H4 (cell line): ENCODE measurements at regions not wholly inside any gene's neighbourhood (a gene's known extent, or its start where the extent isn't known, plus 50 kb on each side); places are given as distances from the start of the nearest gene placed in this dataset.
"Not testable (repeated sequence)": the region's sequence is repeated elsewhere in the genome, so short reads cannot be mapped to it uniquely, and the experiment has no call there.

Experiments
- DNase-seq: peaks from one replicate; pipeline ENCODE4 v3.0.0-alpha.2; 2015; ENCODE audit warnings: low spot score

DNA sequence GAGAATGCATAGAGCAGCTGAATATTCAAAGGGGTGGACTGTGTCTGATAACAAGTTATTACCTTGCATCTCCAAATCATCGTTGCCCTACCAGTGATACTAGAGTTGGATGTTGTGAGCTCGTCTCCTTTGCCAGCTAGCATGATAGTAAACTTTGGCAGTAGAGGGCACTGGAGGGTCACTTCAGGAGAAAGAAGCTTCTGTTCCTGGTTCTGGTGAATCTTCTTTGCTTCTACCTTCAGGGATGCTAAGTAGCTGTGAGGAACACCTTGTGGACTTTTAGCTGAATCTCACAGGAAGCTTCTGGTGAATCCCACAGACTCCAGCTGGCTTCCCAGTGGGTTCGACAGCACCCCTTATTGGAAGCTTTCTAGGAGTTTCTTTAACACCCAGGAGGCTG is 626.6 kb upstream of the SGCD start:
- no peak for DNase-seq

DNA sequence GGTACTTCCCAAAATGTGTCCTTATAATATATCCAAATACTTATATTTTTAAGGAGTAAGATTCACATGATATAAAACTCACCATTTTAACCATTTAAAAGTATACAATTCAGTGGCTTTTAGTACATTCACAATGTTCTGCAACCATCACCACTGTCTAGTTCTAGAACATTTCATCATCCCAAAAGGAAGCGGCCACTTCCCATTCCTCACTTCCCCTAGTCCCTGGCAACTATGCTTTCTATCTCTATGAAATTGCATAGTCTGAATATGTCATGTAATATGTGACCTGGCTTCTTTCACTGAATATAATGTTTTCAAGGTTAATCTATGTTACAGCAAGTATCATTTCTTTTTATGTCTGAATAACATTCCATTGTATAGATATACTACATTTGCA is 615.1 kb upstream of the SGCD start:
- DNase-seq: no peak

- DNase-seq: not testable (repeated sequence)
Measured at GRCh38 chr5:155714435-155714834, 612.5 kb upstream of the SGCD start.

- no peak for DNase-seq
Measured at GRCh38 chr5:155726267-155726666, 600.7 kb upstream of the SGCD start.

DNA sequence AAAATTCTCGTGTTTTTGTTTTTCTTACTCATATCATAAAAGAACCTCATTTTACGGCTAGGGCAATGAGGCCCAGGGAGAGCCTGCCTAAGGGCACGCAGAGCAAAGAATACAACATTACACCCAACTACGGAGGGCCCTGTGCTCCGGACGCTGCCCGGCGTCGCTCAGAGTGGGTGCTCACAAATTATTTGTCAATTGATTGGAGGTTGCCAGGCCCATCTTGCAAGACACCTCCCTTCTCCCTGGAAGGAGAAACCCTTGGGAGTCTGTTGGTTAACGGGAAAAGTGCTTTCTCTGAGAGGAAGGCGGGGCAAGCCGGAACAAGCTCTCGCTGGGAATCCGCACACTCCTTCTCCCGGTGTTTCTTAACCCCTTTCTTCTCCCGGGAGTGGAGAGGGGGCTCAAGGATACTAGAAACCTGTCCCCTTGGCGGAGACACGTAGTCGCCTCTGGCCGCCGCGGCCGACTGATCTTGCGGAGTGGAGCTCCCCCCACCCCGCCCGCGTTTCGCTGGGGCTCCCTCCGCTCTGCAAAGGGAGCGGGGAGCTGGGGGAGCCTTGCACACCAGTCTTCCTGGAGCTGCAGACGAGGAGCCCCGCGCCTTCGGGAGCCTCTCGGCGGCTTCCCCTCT is 599.3 kb upstream of the SGCD start:
- no peak for DNase-seq

GRCh38 chr5:155728146-155728856 is 598.7 kb upstream of the SGCD start:
- no peak for DNase-seq

GRCh38 chr5:155728857-155729683 is 597.9 kb upstream of the SGCD start:
- DNase-seq: no peak

GRCh38 chr5:155729684-155730059 is 597.3 kb upstream of the SGCD start:
- no peak for DNase-seq

DNA sequence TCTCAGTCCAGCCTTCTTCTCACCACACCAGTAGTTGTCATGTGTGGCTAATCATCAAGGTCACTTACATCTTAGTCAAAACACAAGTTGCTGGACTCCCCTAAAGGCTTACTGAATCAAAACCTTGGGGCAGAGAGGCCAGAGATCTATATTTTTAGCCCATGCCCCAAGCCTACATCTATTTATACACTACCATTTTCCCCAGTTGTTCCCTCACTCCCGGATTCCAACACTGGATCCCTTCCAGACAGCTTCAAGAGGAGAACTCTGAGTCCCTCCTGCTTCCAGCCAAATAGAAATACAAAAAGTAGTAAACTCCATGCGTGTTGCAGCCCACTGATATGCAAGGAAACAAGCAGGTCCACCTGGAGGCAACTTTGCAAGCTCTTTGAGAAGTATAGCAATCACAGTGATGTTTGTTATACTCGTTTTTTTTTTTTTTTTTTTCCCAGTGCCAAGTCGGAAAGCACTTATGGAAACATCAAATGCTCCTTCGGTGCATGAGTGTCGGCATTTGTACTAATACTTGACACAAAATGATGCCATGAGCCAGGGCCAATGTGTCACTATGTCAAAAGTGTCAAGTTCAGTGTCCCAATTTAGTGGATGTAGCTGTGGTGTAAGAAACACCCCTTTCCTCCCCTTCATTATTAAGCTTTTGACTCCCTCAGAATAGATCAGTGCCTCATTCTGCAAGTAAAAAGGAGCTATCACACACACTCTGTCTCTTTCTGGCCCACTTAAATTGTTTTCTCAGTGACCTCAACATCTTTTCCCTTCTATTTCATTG is 594.2 kb upstream of the SGCD start:
- DNase-seq: no peak

DNA sequence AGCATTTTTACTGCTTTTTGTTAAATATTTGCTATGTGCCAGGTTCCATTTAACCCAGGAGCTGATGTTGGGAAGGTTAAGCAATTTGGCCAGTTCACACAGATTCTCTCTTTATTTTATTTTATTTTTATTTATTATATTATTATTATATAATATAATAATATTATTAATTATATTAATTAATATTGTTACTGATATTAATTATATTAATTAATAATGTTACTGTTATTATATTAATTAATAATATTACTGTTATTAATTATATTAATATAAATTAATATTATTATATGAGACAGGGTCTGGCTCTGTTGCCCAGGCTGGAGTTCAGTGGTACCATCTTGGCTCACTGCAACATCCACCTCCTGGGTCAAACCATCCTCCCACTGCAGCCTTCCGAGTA is 593.0 kb upstream of the SGCD start:
- no peak for DNase-seq

DNA sequence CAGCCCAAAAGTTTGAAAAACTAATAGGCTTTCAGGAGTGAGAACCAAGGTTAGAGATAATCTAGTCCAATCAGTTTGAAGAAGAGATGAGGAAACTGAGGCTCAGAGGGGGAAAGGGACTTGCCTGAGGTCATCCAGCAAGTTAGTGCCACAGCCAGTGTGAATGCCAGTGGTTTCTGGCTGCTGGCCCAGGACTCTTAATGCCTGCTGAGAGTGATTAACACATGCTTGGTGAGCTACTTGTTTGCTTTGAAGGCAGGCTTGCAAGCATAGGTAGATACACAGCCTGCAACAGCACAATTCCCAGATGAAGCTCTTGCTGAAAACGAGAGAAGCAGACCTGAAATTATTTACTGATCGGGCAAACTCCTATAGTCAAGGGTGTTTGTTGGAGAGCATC is 591.6 kb upstream of the SGCD start:
- DNase-seq: no peak

- DNase-seq: no peak
Measured at GRCh38 chr5:155738616-155739015, 588.3 kb upstream of the SGCD start.

DNA sequence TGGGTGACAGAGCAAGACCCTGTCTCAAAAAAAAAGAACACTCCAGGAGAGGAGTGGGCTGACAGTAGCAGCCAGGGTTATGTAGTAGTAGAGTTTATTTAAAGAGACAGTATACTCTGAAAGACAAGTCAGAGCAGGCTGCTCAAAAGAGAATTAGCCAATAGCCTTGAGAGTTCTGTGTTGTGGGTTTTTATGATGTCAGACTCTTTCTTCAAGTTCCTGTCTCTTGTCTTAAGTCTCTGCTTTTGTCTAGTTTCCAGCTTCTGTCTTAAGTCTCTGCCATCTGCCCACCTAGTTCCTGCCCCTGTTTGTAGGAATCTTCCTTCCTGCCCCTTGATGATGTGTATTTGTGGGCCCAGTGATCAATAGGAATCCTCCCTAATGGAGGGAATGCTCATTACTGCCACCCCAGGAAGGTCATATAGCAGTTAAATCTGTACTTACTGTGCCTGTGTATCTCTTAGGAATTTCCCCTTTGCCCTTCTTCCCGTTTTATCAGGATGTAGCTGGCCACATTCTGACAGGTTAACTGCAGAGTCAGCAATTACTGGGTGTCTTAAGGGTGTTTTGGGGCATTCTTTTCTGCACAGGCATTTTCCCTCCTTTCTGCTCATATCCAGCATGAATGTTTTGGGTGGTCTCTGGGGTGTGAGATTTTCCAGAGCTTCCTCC is 580.5 kb upstream of the SGCD start:
- DNase-seq: no peak

GRCh38 chr5:155750101-155750500 is 576.9 kb upstream of the SGCD start:
- no peak for DNase-seq

- no peak for DNase-seq
Measured at GRCh38 chr5:155750571-155750970, 576.4 kb upstream of the SGCD start.

DNA sequence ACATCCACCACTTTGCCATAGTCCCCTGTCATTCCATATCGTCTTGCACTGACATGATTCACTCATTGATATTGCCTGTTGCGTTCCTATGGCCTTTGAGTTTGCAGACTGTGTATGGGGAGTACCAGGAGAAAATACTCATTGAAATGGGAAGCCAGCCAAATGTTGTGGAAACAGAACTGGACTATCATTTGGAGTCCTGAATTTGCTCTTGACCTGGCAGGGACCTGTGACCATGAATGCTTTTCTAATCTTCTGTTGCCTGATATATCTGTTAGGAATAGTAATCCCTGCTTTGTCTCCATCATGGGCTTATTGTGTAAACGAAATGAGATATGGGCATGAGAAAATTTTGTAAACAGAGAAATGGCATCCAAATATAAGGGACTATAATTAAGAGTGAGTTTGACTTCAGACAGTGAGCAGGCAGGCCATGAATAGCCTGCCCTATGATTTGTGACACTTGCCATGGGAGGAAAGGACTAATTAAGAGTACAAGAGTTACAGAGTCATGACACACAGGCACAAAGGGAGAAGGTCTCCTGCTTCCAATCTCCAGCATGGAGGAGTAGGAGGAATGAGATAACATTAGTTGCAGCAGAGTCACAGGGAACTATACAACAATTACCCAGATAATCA is 572.9 kb upstream of the SGCD start:
- DNase-seq: no peak

DNA sequence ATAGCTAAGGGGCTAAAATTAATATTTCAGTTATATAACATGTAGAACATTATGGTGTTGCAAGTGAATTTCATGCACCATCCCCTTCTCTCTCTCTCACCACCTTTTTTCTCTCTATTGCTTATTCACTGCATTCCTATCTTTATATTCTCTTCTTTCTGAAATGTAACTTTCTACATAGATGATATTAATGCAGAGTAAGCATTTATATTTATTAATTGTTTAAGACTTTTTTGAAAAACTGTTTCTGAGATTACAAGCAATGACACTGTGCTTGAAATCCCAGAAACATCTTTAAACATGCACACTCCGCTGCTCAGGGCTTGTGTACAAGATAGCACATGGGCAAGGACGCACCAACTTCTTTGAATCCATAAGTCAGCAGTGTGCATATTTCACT is 567.7 kb upstream of the SGCD start:
- DNase-seq: no peak

- DNase-seq: no peak
Measured at GRCh38 chr5:155759984-155760383, 567.0 kb upstream of the SGCD start.

DNA sequence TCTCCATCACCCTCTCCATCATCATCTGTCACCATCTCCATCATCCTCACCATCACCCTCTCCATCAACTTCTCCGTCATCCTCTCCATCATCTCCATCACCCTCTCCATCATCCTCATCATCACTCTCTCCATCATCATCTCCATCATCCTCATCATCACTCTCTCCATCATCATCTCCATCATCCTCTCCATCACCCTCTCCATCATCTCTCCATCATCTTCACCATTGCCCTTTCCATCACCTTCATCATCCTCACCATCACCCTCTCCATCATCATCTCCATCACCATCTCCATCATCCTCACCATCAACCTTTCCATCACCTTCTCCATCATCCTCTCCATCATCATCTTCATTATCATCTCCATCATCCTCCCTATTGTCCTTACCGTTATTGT is 565.5 kb upstream of the SGCD start:
- peak; percentile 2 for DNase-seq

- DNase-seq: no peak
Measured at GRCh38 chr5:155765715-155766114, 561.2 kb upstream of the SGCD start.

- no peak for DNase-seq
Measured at GRCh38 chr5:155767470-155767869, 559.5 kb upstream of the SGCD start.
